ENCODE measurements at regions not wholly inside any gene's neighbourhood (a gene's known extent, or its start where the extent isn't known, plus 50 kb on each side); places are given as distances from the start of the nearest gene placed in this dataset.

DNA sequence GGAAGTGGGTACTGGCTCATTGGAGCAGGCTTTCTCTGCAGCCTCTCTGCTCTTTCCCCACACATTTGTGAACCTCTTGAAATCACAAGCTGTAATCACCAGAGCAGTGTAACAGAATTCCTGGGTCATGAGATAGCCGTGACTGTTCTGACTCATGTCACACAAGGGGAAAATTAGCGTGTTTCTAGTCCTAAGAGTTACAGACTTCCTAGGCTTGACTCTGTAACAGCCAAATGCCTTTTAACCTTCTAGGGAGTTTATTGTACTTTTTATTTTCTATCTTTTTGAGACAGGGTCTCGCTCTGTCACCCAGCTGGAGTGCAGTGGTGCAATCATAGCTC is 54.7 kb upstream of the TRAK1 start (continued):
- TF ChIP-seq, protein P1, sequence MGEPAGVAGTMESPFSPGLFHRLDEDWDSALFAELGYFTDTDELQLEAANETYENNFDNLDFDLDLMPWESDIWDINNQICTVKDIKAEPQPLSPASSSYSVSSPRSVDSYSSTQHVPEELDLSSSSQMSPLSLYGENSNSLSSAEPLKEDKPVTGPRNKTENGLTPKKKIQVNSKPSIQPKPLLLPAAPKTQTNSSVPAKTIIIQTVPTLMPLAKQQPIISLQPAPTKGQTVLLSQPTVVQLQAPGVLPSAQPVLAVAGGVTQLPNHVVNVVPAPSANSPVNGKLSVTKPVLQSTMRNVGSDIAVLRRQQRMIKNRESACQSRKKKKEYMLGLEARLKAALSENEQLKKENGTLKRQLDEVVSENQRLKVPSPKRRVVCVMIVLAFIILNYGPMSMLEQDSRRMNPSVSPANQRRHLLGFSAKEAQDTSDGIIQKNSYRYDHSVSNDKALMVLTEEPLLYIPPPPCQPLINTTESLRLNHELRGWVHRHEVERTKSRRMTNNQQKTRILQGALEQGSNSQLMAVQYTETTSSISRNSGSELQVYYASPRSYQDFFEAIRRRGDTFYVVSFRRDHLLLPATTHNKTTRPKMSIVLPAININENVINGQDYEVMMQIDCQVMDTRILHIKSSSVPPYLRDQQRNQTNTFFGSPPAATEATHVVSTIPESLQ (CRISPR knock-in tag; IDR thresholded peaks at IDR 0.05) = no peak

DNA sequence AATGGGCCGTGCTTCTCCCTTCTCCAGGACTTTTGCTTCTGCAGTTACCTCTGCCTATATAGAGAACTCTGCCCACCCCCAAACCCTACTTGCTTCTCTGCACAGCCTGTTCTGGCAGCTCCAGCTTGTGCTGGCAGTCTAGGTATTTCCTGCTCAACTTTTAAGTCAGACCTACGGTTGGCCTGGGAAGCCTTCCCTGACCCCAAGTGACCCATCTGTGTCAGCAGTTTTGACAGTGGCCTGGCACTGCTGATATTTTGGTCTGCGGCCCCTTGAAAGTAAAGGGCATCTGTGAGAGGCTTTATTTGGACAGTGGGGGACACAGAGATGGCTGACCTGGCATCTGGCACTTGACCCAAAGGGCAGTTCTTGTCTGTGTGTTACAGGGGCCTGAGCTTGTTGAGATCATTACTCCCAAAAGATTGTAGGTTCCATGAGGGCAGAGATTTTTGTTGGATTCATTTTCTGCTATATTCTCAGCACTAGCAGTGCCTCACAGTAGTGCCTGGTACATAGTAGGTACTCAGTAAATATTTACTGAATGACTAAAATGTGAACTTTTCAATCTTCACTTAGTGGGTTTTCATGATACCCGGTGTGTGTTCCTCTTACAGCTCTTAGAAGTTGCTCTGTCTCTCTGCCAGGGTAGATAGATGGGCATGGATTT is 55.2 kb upstream of the TRAK1 start:
- ATAC-seq (no peak), DNase-seq (ENCODE audit: low spot score) (no peak)
- Mint-ChIP-seq H3K4me1 (peaks cover 34% of the 10 kb centered on the region), H3K9me3 (no peaks in the 10 kb centered on the region), H3K27me3 (ENCODE audit: low read depth) (no peaks in the 10 kb centered on the region), H3K36me3 (0 out of 2 replicates have a peak, but pooled peaks cover 12% of the 10 kb centered on the region), H3K27ac (peak overlapping the region; percentile 91), H3K4me3 (no peak overlapping the region)
- CTCF ChIA-PET = no interaction called here
- no peak for TF ChIP-seq SMAD4 (CRISPR knock-in tag; IDR thresholded peaks at IDR 0.05)
- TF ChIP-seq NR3C1 (CRISPR knock-in tag; conservative IDR thresholded peaks at IDR 0.05; ENCODE audit: low read depth) = no peak
- no peak for TF ChIP-seq TP53 (CRISPR knock-in tag; IDR thresholded peaks at IDR 0.05)
- TF ChIP-seq, protein P2, sequence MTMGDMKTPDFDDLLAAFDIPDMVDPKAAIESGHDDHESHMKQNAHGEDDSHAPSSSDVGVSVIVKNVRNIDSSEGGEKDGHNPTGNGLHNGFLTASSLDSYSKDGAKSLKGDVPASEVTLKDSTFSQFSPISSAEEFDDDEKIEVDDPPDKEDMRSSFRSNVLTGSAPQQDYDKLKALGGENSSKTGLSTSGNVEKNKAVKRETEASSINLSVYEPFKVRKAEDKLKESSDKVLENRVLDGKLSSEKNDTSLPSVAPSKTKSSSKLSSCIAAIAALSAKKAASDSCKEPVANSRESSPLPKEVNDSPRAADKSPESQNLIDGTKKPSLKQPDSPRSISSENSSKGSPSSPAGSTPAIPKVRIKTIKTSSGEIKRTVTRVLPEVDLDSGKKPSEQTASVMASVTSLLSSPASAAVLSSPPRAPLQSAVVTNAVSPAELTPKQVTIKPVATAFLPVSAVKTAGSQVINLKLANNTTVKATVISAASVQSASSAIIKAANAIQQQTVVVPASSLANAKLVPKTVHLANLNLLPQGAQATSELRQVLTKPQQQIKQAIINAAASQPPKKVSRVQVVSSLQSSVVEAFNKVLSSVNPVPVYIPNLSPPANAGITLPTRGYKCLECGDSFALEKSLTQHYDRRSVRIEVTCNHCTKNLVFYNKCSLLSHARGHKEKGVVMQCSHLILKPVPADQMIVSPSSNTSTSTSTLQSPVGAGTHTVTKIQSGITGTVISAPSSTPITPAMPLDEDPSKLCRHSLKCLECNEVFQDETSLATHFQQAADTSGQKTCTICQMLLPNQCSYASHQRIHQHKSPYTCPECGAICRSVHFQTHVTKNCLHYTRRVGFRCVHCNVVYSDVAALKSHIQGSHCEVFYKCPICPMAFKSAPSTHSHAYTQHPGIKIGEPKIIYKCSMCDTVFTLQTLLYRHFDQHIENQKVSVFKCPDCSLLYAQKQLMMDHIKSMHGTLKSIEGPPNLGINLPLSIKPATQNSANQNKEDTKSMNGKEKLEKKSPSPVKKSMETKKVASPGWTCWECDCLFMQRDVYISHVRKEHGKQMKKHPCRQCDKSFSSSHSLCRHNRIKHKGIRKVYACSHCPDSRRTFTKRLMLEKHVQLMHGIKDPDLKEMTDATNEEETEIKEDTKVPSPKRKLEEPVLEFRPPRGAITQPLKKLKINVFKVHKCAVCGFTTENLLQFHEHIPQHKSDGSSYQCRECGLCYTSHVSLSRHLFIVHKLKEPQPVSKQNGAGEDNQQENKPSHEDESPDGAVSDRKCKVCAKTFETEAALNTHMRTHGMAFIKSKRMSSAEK (CRISPR knock-in tag; IDR thresholded peaks at IDR 0.05; ENCODE audit: borderline replicate concordance) = no peak
- TF ChIP-seq, protein P3, sequence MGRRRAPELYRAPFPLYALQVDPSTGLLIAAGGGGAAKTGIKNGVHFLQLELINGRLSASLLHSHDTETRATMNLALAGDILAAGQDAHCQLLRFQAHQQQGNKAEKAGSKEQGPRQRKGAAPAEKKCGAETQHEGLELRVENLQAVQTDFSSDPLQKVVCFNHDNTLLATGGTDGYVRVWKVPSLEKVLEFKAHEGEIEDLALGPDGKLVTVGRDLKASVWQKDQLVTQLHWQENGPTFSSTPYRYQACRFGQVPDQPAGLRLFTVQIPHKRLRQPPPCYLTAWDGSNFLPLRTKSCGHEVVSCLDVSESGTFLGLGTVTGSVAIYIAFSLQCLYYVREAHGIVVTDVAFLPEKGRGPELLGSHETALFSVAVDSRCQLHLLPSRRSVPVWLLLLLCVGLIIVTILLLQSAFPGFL (CRISPR knock-in tag; IDR thresholded peaks at IDR 0.05; ENCODE audit: borderline replicate concordance) = no peak
- TF ChIP-seq, protein P1 (CRISPR knock-in tag; IDR thresholded peaks at IDR 0.05) = no peak
- TF ChIP-seq ZNF396 (CRISPR knock-in tag; IDR thresholded peaks at IDR 0.05; ENCODE audit: borderline replicate concordance) = no peak
- TF ChIP-seq, protein P4, sequence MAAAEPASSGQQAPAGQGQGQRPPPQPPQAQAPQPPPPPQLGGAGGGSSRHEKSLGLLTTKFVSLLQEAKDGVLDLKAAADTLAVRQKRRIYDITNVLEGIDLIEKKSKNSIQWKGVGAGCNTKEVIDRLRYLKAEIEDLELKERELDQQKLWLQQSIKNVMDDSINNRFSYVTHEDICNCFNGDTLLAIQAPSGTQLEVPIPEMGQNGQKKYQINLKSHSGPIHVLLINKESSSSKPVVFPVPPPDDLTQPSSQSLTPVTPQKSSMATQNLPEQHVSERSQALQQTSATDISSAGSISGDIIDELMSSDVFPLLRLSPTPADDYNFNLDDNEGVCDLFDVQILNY (CRISPR knock-in tag; IDR thresholded peaks at IDR 0.05) = no peak
- POLR2A ChIA-PET = no interaction called here

DNA sequence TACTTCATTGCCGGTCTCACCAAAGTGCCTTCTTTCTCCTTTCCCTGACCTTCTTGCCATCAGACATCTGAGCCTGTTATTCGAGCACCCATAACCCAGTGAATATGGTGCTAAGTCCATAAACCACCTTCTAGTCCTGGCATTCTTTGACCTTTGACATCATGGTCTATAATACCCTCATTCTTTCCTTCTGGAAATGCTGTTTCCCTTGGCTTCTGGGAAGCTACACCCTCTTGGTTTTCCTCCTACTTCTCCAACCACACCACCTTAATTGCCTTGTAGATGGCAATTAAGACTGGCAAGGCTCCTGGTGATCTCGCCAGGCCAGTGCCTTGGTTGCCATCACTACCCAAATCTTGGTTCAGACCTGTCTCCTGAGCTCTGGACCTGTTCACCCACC is 56.1 kb upstream of the TRAK1 start:
- H3K27ac Mint-ChIP-seq = no peak overlapping the region
- peaks cover 30% of the 10 kb centered on the region for H3K4me1 Mint-ChIP-seq
- CTCF ChIA-PET = no interaction called here
- ATAC-seq (no peak), DNase-seq (ENCODE audit: low spot score) (no peak)
- POLR2A ChIA-PET = no interaction called here
- no peak overlapping the region for H3K4me3 Mint-ChIP-seq
- 0 out of 2 replicates have a peak, but pooled peaks cover 12% of the 10 kb centered on the region for H3K36me3 Mint-ChIP-seq
- no peaks in the 10 kb centered on the region for H3K9me3 Mint-ChIP-seq
- no peaks in the 10 kb centered on the region for H3K27me3 Mint-ChIP-seq (ENCODE audit: low read depth)
- TF ChIP-seq, protein P5, sequence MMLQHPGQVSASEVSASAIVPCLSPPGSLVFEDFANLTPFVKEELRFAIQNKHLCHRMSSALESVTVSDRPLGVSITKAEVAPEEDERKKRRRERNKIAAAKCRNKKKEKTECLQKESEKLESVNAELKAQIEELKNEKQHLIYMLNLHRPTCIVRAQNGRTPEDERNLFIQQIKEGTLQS (CRISPR knock-in tag; conservative IDR thresholded peaks at IDR 0.05) = no peak
- TF ChIP-seq NFE2L1 (CRISPR knock-in tag; IDR thresholded peaks at IDR 0.05) (no peak), SMAD4 (CRISPR knock-in tag; IDR thresholded peaks at IDR 0.05) (no peak), TEAD1 (CRISPR knock-in tag; IDR thresholded peaks at IDR 0.05) (no peak), CREM (CRISPR knock-in tag; IDR thresholded peaks at IDR 0.05) (no peak)
- TF ChIP-seq, protein P2 (CRISPR knock-in tag; IDR thresholded peaks at IDR 0.05; ENCODE audit: borderline replicate concordance) = no peak
- TF ChIP-seq, protein P1 (CRISPR knock-in tag; IDR thresholded peaks at IDR 0.05) = no peak
